ENCODE measurements at regions not wholly inside any gene's neighbourhood (a gene's known extent, or its start where the extent isn't known, plus 50 kb on each side); places are given as distances from the start of the nearest gene placed in this dataset.

- no peak for DNase-seq
Observed at GRCh38 chr2:65744477-65745200, 312.2 kb upstream of the SPRED2 start.

- no peak for DNase-seq
Observed at GRCh38 chr2:65742977-65743376, 310.6 kb upstream of the SPRED2 start.

- no peak for DNase-seq
Observed at GRCh38 chr2:65739927-65740326, 307.5 kb upstream of the SPRED2 start.

- no peak for DNase-seq
Observed at GRCh38 chr2:65737452-65738011, 305.1 kb upstream of the SPRED2 start.

GRCh38 chr2:65731476-65731875, 299.1 kb upstream of the SPRED2 start:
- DNase-seq = no peak

- no peak for DNase-seq
Observed at GRCh38 chr2:65730186-65730585, 297.8 kb upstream of the SPRED2 start.

- DNase-seq = no peak
Observed at GRCh38 chr2:65729246-65729645, 296.8 kb upstream of the SPRED2 start.

GRCh38 chr2:65728477-65729180, 296.2 kb upstream of the SPRED2 start:
- DNase-seq = no peak

- no peak for DNase-seq
Observed at GRCh38 chr2:65727816-65728215, 295.4 kb upstream of the SPRED2 start.

- DNase-seq = no peak
Observed at GRCh38 chr2:65727381-65727780, 295.0 kb upstream of the SPRED2 start.

GRCh38 chr2:65724752-65725151, 292.4 kb upstream of the SPRED2 start:
- DNase-seq = no peak

GRCh38 chr2:65724336-65724735, 291.9 kb upstream of the SPRED2 start:
- DNase-seq = no peak

- peak in 16 of 58 donors; percentile 1 to 36 (median 7) for DNase-seq
Observed at GRCh38 chr2:65722028-65722778, 289.8 kb upstream of the SPRED2 start.

GRCh38 chr2:65716698-65717097, 284.3 kb upstream of the SPRED2 start:
- DNase-seq = no peak

GRCh38 chr2:65715323-65715722, 282.9 kb upstream of the SPRED2 start:
- DNase-seq = no peak

GRCh38 chr2:65714866-65715265, 282.5 kb upstream of the SPRED2 start:
- DNase-seq = no peak

GRCh38 chr2:65711863-65712262, 279.5 kb upstream of the SPRED2 start:
- DNase-seq = no peak

GRCh38 chr2:65710779-65711295, 278.4 kb upstream of the SPRED2 start:
- DNase-seq = no peak

GRCh38 chr2:65710356-65710755, 278.0 kb upstream of the SPRED2 start:
- no peak for DNase-seq

GRCh38 chr2:65708086-65708485, 275.7 kb upstream of the SPRED2 start:
- no peak for DNase-seq

- no peak for DNase-seq
Observed at GRCh38 chr2:65706411-65706810, 274.0 kb upstream of the SPRED2 start.

GRCh38 chr2:65701191-65701590, 268.8 kb upstream of the SPRED2 start:
- DNase-seq = no peak

All from anterior cingulate cortex (tissue), 58 donors.